OCI-LY7 (cell line): ENCODE measurements at regions not wholly inside any gene's neighbourhood (a gene's known extent, or its start where the extent isn't known, plus 50 kb on each side); places are given as distances from the start of the nearest gene placed in this dataset.

Experiments used
- BruUV-seq: library from RNA; stranded (reverse); fragments of 400-500 nt; replicated peaks from 2 replicates; lab custom pipeline; 2021; lab: Mats Ljungman, UMichigan
- CTCF ChIA-PET: fragments of 300-600 bp; sonication (Branson Sonifier 250); formaldehyde crosslinking; loops from one replicate; lab custom pipeline; 2022; ENCODE audit warnings: antibody characterized with exemption; ENCODE audit not compliant: unreplicated experiment; lab: Charles Lee
- POLR2A ChIA-PET: fragments of 300-600 bp; sonication (Branson Sonifier 250); formaldehyde crosslinking; loops from one replicate; lab custom pipeline; 2022; ENCODE audit warnings: antibody characterized with exemption; lab: Charles Lee
- DNase-seq: peaks from one replicate; pipeline ENCODE4 v3.0.0-alpha.2; 2015; ENCODE audit warnings: low spot score
- H2AFZ ChIP-seq: fragments of 200-600 bp; sonication (generic), shearing (Covaris generic); 2 replicates; pipeline ENCODE4 v1.6.1; 2014; ENCODE audit warnings: mild to moderate bottlenecking, antibody characterized with exemption, low read length, moderate library complexity
- H3K27ac ChIP-seq: fragments of 200-600 bp; sonication (generic); 2 replicates; pipeline ENCODE4 v1.5.1; 2014; ENCODE audit warnings: mixed run types, low read depth, mild to moderate bottlenecking, moderate library complexity, low read length, inconsistent platforms; ENCODE audit not compliant: poor library complexity, severe bottlenecking
- H3K36me3 ChIP-seq: fragments of 200-600 bp; sonication (generic); 2 replicates; pipeline ENCODE4 v1.6.1; 2014; ENCODE audit warnings: mild to moderate bottlenecking, antibody characterized with exemption, low read length, moderate library complexity, mixed read lengths; ENCODE audit not compliant: insufficient read depth
- H3K4me1 ChIP-seq: fragments of 200-600 bp; sonication (generic); 2 replicates; pipeline ENCODE4 v1.5.1; 2014; ENCODE audit warnings: mild to moderate bottlenecking, low read length; ENCODE audit not compliant: insufficient read depth, poor library complexity, severe bottlenecking
- H3K4me2 ChIP-seq: fragments of 200-600 bp; sonication (generic); 2 replicates; pipeline ENCODE4 v1.6.1; 2014; ENCODE audit warnings: mild to moderate bottlenecking, low read length
- H3K4me3 ChIP-seq: fragments of 200-600 bp; sonication (generic); 2 replicates; pipeline ENCODE4 v1.5.1; 2014; ENCODE audit warnings: mild to moderate bottlenecking, low read depth, low read length; ENCODE audit not compliant: poor library complexity, severe bottlenecking
- H3K79me2 ChIP-seq: fragments of 200-600 bp; sonication (generic); 2 replicates; pipeline ENCODE4 v1.6.1; 2016; ENCODE audit warnings: low read depth, mild to moderate bottlenecking, low read length, moderate library complexity, mixed read lengths; ENCODE audit not compliant: insufficient read depth
- H3K9me2 ChIP-seq: fragments of 200-600 bp; sonication (generic); 2 replicates; pipeline ENCODE4 v1.6.1; 2016; ENCODE audit warnings: mild to moderate bottlenecking, low read length, mixed read lengths; ENCODE audit not compliant: insufficient read depth
- H3K9me3 ChIP-seq: fragments of 200-600 bp; sonication (generic); 2 replicates; pipeline ENCODE4 v1.6.1; 2014; ENCODE audit warnings: mild to moderate bottlenecking, mixed run types, low read length, mixed read lengths
- H4K20me1 ChIP-seq: fragments of 200-600 bp; sonication (generic); 2 replicates; pipeline ENCODE4 v1.6.1; 2014; ENCODE audit warnings: mild to moderate bottlenecking, antibody characterized with exemption, low read length, moderate library complexity, mixed read lengths; ENCODE audit not compliant: insufficient read depth
- CTCF ChIP-seq: fragments of 200-600 bp; sonication (generic); conservative IDR thresholded peaks from 2 replicates; pipeline ENCODE4 v1.5.1; 2014; ENCODE audit warnings: mild to moderate bottlenecking, antibody characterized with exemption, low read length, moderate library complexity, mixed read lengths
- EZH2phosphoT487 ChIP-seq: fragments of 200-600 bp; sonication (generic); IDR thresholded peaks from 2 replicates; pipeline ENCODE4 v1.6.1; 2018; ENCODE audit warnings: low read depth, borderline replicate concordance, mild to moderate bottlenecking, mixed run types, antibody characterized with exemption, low read length, moderate library complexity, mixed read lengths
- intact Hi-C: fragments of 100-400 bp; cut with micrococcal nuclease; formaldehyde crosslinking; loops from one replicate; pipeline ENCODE4 v1.10.0; 2022; ENCODE audit not compliant: unreplicated experiment

DNA sequence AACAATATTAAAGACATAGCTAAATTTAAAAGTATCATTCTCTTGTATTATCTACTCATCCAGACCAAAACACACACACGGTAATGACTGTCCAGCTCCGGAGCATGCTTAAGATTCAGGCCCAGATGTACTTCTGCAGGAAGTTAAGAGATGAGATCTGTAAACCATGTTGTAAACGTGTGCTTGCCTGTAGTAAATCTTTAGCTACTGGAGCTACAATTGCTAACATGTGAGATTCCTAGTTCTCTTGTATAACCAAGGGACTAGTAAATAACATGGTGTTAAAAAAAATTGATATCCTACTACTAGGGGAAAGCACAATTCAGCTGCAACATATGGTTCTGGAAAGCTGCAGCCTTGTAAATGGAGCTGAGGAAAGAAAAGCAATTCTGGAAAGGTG lies 651.7 kb upstream of the CCDC54 start:
- intact Hi-C loops = no loop called here
- POLR2A ChIA-PET = interaction anchor here (0.6 kb wide), 1 partner anchor 1181 kb away, joined by 3 read pairs; no protein-coding TSS in a partner anchor
- no TSS peak for BruUV-seq
- H3K4me3 ChIP-seq = no peak overlapping the region
- H3K4me2 ChIP-seq = no peak overlapping the region
- DNase-seq = no peak
- no peaks in the 10 kb centered on the region for H3K4me1 ChIP-seq
- TF ChIP-seq EZH2phosphoT487 = no peak
- no peak for TF ChIP-seq CTCF
- H3K79me2 ChIP-seq = no peaks in the 10 kb centered on the region
- H3K9me2 ChIP-seq = no peaks in the 10 kb centered on the region
- H4K20me1 ChIP-seq = no peaks in the 10 kb centered on the region
- H3K9me3 ChIP-seq = no peaks in the 10 kb centered on the region
- H2AFZ ChIP-seq = no peak overlapping the region
- no peak overlapping the region for H3K27ac ChIP-seq
- CTCF ChIA-PET = no interaction called here
- no peaks in the 10 kb centered on the region for H3K36me3 ChIP-seq

GRCh38 chr3:106728315-106729098 lies 648.7 kb upstream of the CCDC54 start:
- Histone ChIP-seq H2AFZ (no peak overlapping the region), H3K9me3 (no peaks in the 10 kb centered on the region), H3K4me1 (no peaks in the 10 kb centered on the region), H3K4me3 (no peak overlapping the region), H3K27ac (no peak overlapping the region), H3K36me3 (no peaks in the 10 kb centered on the region), H3K4me2 (no peak overlapping the region), H3K79me2 (no peaks in the 10 kb centered on the region), H3K9me2 (no peaks in the 10 kb centered on the region), H4K20me1 (no peaks in the 10 kb centered on the region)
- DNase-seq = no peak
- ChIA-PET CTCF (no interaction called here), POLR2A (no interaction called here)
- TF ChIP-seq EZH2phosphoT487 (no peak), CTCF (no peak)
- no TSS peak for BruUV-seq
- intact Hi-C loops = no loop called here

GRCh38 chr3:106729481-106729880 lies 647.8 kb upstream of the CCDC54 start:
- intact Hi-C loops = no loop called here
- Histone ChIP-seq H3K36me3 (no peaks in the 10 kb centered on the region), H3K9me2 (no peaks in the 10 kb centered on the region), H3K9me3 (no peaks in the 10 kb centered on the region), H3K4me3 (no peak overlapping the region), H2AFZ (no peak overlapping the region), H3K4me2 (no peak overlapping the region), H3K4me1 (no peaks in the 10 kb centered on the region), H4K20me1 (no peaks in the 10 kb centered on the region), H3K27ac (no peak overlapping the region), H3K79me2 (no peaks in the 10 kb centered on the region)
- no TSS peak for BruUV-seq
- ChIA-PET CTCF (no interaction called here), POLR2A (interaction anchor here (0.7 to 1.0 kb wide), 2 partner anchors 13 to 83 kb away, joined by 3 to 4 read pairs; no protein-coding TSS in a partner anchor)
- no peak for TF ChIP-seq CTCF
- DNase-seq = no peak
